H1 (cell line): ENCODE measurements at regions not wholly inside any gene's neighbourhood (a gene's known extent, or its start where the extent isn't known, plus 50 kb on each side); places are given as distances from the start of the nearest gene placed in this dataset.

ENCODE experiments used
- CTCF ChIP-seq, 3 experiments: IDR thresholded peaks; 1 replicate in 2 of 3; 2 replicates in 1 of 3; pipeline versions ENCODE4 v1.5.1 to v1.6.1; 2011; ENCODE audit warnings: low read length in 3 of 3, mild to moderate bottlenecking in 3 of 3, inconsistent platforms in 2 of 3, low read depth in 1 of 3, moderate library complexity in 1 of 3; ENCODE audit not compliant: insufficient read depth in 1 of 3; ENCODE audit errors: control extremely low read depth in 1 of 3
- EZH2 ChIP-seq: fragments of 200-600 bp; sonication (generic); IDR thresholded peaks from 2 replicates; pipeline ENCODE4 v1.7.1; 2012; ENCODE audit warnings: low read depth, mild to moderate bottlenecking, moderate library complexity, low read length, inconsistent platforms; ENCODE audit not compliant: severe bottlenecking
- FOSL1 ChIP-seq: IDR thresholded peaks from 2 replicates; pipeline ENCODE4 v1.6.1; 2011; ENCODE audit warnings: mild to moderate bottlenecking, low read depth, low read length, moderate library complexity; ENCODE audit not compliant: insufficient read depth
- POLR2AphosphoS5 ChIP-seq: IDR thresholded peaks from 2 replicates; pipeline ENCODE4 v1.6.1; 2011; ENCODE audit warnings: low read depth, low read length
- RFX5 ChIP-seq: IDR thresholded peaks from 2 replicates; pipeline ENCODE4 v1.6.1; 2011; ENCODE audit warnings: low read depth, low read length, improper control_type of control experiment, borderline replicate concordance
- RNF2 ChIP-seq: fragments of 200-900, 300-1000 bp; sonication (generic); IDR thresholded peaks from 2 replicates; pipeline ENCODE4 v1.7.1; 2016; ENCODE audit warnings: borderline replicate concordance, low read depth, mild to moderate bottlenecking, antibody characterized with exemption, low read length; ENCODE audit not compliant: poor library complexity, severe bottlenecking; ENCODE audit errors: missing control alignments
- SUZ12 ChIP-seq: fragments of 200-600 bp; sonication (generic); IDR thresholded peaks from 2 replicates; pipeline ENCODE4 v1.6.1; 2012; ENCODE audit warnings: mild to moderate bottlenecking, inconsistent platforms, low read length, moderate library complexity, mixed read lengths
- TAF1 ChIP-seq: IDR thresholded peaks from 2 replicates; pipeline ENCODE4 v1.6.1; 2011; ENCODE audit warnings: mild to moderate bottlenecking, low read depth, low read length
- TEAD4 ChIP-seq: IDR thresholded peaks from 2 replicates; pipeline ENCODE4 v1.6.1; 2012; ENCODE audit warnings: low read depth, low read length, inconsistent platforms, mixed read lengths
- TF ChIP-seq, protein P1 (sequence below): IDR thresholded peaks from 2 replicates; pipeline ENCODE4 v1.6.1; 2012; ENCODE audit warnings: inconsistent platforms

DNA sequence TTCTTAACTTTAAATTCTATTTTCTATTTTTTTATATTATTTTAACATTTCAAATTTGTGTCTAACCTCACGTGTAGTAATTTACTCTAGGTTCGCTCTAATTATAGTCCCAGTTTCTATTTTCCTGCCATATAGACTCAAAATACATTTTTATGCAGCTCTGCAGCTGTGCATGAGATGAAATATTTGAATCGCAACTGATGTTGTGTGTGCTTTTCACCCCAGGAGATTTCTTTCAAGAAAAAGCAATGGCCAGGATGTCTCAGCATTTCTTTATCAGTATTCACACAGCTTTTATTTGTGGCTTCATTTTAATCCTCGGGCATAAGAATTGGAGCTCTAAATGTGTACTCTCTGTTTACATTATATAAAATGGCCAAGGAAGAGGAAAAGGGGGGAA is 157.6 kb downstream of the HDGFL1 start:
- TF ChIP-seq SUZ12 = no peak
- no peak for TF ChIP-seq CTCF (IDR thresholded peaks at IDR 0.05; ENCODE audit: control extremely low read depth in 1 of 3, insufficient read depth in 1 of 3, low read depth in 1 of 3, low read length in 3 of 3)
- TF ChIP-seq TEAD4 = no peak
- no peak for TF ChIP-seq EZH2
- no peak for TF ChIP-seq TAF1
- TF ChIP-seq RFX5 = no peak
- TF ChIP-seq RNF2 = no peak
- TF ChIP-seq FOSL1 = no peak
- TF ChIP-seq, protein P1, sequence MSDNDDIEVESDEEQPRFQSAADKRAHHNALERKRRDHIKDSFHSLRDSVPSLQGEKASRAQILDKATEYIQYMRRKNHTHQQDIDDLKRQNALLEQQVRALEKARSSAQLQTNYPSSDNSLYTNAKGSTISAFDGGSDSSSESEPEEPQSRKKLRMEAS = no peak
- no peak for TF ChIP-seq POLR2AphosphoS5
